Glutamatergic neuron (in vitro differentiated cells): ENCODE measurements at regions not wholly inside any gene's neighbourhood (a gene's known extent, or its start where the extent isn't known, plus 50 kb on each side); places are given as distances from the start of the nearest gene placed in this dataset.

Experiments used
- DNase-seq: peaks from one replicate; pipeline ENCODE4 v3.0.0; 2022
- H3K27ac Mint-ChIP-seq: one replicate; pipeline ENCODE4 v1.8.0; 2020; ENCODE audit warnings: mild to moderate bottlenecking, mixed read lengths, inconsistent platforms; ENCODE audit not compliant: unreplicated experiment
- H3K27me3 Mint-ChIP-seq: one replicate; pipeline ENCODE4 v1.8.0; 2020; ENCODE audit warnings: mild to moderate bottlenecking, moderate library complexity, mixed read lengths, inconsistent platforms; ENCODE audit not compliant: unreplicated experiment
- H3K36me3 Mint-ChIP-seq: one replicate; pipeline ENCODE4 v1.8.0; 2020; ENCODE audit warnings: mild to moderate bottlenecking, mixed read lengths, inconsistent platforms; ENCODE audit not compliant: unreplicated experiment
- H3K4me1 Mint-ChIP-seq: one replicate; pipeline ENCODE4 v1.8.0; 2020; ENCODE audit warnings: mild to moderate bottlenecking, low read depth, mixed read lengths, inconsistent platforms; ENCODE audit not compliant: unreplicated experiment
- H3K4me3 Mint-ChIP-seq: one replicate; pipeline ENCODE4 v1.8.0; 2020; ENCODE audit warnings: mild to moderate bottlenecking, mixed read lengths, inconsistent platforms; ENCODE audit not compliant: unreplicated experiment
- H3K9me3 Mint-ChIP-seq: one replicate; pipeline ENCODE4 v1.8.0; 2020; ENCODE audit warnings: mild to moderate bottlenecking, moderate library complexity, mixed read lengths, inconsistent platforms; ENCODE audit not compliant: unreplicated experiment
- CTCF ChIP-seq: fragments of 200-600 bp; sonication (generic); IDR thresholded peaks from one replicate; pipeline ENCODE4 v1.5.0; 2021; ENCODE audit not compliant: partially characterized antibody, unreplicated experiment

GRCh38 chr2:46831051-46831868 lies 84.3 kb downstream of the MCFD2 start:
- H3K27me3 Mint-ChIP-seq, result peaks cover 2% of the 10 kb centered on the region
- peaks cover 4% of the 10 kb centered on the region for H3K9me3 Mint-ChIP-seq
- H3K4me3 Mint-ChIP-seq, result no peak overlapping the region
- no peak for TF ChIP-seq CTCF
- H3K27ac Mint-ChIP-seq, result no peak overlapping the region
- H3K36me3 Mint-ChIP-seq, result no peaks in the 10 kb centered on the region
- DNase-seq, result no peak
- H3K4me1 Mint-ChIP-seq, result peaks cover 1% of the 10 kb centered on the region

- no peaks in the 10 kb centered on the region for H3K36me3 Mint-ChIP-seq
- no peak for DNase-seq
Measured at GRCh38 chr2:46829231-46829995, 86.2 kb downstream of the MCFD2 start.

GRCh38 chr2:46828491-46829230 lies 86.9 kb downstream of the MCFD2 start:
- H3K4me1 Mint-ChIP-seq, result peaks cover 1% of the 10 kb centered on the region
- H3K36me3 Mint-ChIP-seq, result no peaks in the 10 kb centered on the region
- no peak for DNase-seq
- TF ChIP-seq CTCF, result no peak
- H3K9me3 Mint-ChIP-seq, result peaks cover 4% of the 10 kb centered on the region
- no peak overlapping the region for H3K4me3 Mint-ChIP-seq
- H3K27ac Mint-ChIP-seq, result no peak overlapping the region
- peaks cover 2% of the 10 kb centered on the region for H3K27me3 Mint-ChIP-seq

More at GRCh38 chr2:46829231-46829995, 86.2 kb downstream of the MCFD2 start:
- no peak for TF ChIP-seq CTCF
- peaks cover 1% of the 10 kb centered on the region for H3K4me1 Mint-ChIP-seq
- H3K9me3 Mint-ChIP-seq, result peaks cover 4% of the 10 kb centered on the region
- H3K27me3 Mint-ChIP-seq, result peaks cover 2% of the 10 kb centered on the region
- H3K4me3 Mint-ChIP-seq, result no peak overlapping the region
- no peak overlapping the region for H3K27ac Mint-ChIP-seq

- Mint-ChIP-seq H3K36me3 (no peaks in the 10 kb centered on the region), H3K4me1 (peaks cover 1% of the 10 kb centered on the region), H3K9me3 (peaks cover 5% of the 10 kb centered on the region), H3K27me3 (peaks cover 2% of the 10 kb centered on the region), H3K27ac (no peak overlapping the region), H3K4me3 (no peak overlapping the region)
- TF ChIP-seq CTCF, result no peak
- no peak for DNase-seq
Measured at GRCh38 chr2:46828135-46828438, 87.5 kb downstream of the MCFD2 start.
